ENCODE measurements at regions not wholly inside any gene's neighbourhood (a gene's known extent, or its start where the extent isn't known, plus 50 kb on each side); places are given as distances from the start of the nearest gene placed in this dataset.

DNA sequence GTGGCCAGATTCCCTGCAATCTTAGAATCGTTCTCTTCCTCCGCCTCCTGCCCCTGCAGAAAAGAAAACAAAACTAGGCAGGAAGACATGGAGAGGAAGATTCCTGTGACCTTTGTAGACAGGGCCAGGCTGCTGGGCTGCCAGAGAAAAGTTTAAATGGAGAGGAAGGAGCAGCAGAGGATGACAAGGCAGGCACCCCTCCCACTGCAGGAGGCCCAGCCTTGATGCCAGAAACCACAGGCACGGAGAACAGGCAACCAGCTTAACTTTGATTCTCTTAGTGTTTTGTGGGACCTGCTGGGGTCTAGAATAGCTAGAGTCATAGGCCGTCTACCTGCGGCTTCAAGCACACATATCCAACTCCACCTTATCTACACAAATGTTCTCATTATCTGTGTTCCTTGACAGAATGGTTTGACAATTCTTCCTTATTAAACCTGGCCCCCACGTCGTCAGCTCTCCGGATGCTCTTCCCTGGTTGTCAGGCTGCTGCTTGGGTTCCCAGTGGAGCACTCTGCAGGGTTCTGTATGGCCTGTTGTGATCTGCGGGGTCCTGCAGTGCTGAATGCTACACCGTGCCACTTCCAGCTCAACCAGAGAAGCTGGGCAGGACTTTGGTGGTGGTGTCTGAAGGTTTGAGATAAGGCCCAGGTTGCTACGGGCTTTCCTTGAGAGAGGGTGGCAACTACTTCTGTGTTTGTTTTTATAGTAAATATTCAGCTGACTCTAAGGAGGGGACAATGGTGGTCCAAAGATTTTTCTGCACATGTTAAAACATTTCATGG lies 609.5 kb downstream of the AACS start:
- no peak for DNase-seq (ENCODE audit: unreplicated experiment)

DNA sequence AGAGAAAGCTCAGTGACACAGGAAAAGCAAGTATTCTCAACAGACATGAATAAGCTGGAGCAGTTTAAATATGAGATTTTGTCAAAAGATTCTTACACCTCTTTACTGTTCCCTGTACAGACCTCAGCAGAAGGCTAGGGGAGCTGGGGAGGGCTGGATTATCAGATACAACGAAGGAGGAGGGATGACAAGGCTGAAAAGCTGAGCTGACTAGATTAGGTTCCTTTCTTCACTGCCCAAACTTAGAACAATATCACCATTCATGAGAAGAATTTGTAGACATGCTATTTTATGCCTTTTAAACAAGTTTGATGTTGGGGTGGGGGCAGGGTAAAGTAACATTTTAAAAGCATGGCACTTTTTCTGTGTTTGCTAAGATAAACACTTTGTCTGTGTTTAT lies 611.1 kb downstream of the AACS start:
- ChIA-PET POLR2A (interaction anchor here (1.5 kb wide), 1 partner anchor 9 kb away, joined by 4 read pairs; no protein-coding TSS in a partner anchor), CTCF (no interaction called here)
- H3K4me1 Mint-ChIP-seq (ENCODE audit: insufficient read depth, unreplicated experiment): no peaks in the 10 kb centered on the region
- no peaks in the 10 kb centered on the region for H3K9me3 Mint-ChIP-seq (ENCODE audit: unreplicated experiment)
- no peak overlapping the region for H3K4me3 Mint-ChIP-seq (ENCODE audit: unreplicated experiment)
- intact Hi-C loops (cut with micrococcal nuclease): loop anchor here (1.0 kb wide), 1 partner anchor 24 kb away; no protein-coding TSS in a partner anchor
- DNase-seq (ENCODE audit: unreplicated experiment): no peak
- BruUV-seq (replicated peaks): no TSS peak
- TF ChIP-seq, protein P1, sequence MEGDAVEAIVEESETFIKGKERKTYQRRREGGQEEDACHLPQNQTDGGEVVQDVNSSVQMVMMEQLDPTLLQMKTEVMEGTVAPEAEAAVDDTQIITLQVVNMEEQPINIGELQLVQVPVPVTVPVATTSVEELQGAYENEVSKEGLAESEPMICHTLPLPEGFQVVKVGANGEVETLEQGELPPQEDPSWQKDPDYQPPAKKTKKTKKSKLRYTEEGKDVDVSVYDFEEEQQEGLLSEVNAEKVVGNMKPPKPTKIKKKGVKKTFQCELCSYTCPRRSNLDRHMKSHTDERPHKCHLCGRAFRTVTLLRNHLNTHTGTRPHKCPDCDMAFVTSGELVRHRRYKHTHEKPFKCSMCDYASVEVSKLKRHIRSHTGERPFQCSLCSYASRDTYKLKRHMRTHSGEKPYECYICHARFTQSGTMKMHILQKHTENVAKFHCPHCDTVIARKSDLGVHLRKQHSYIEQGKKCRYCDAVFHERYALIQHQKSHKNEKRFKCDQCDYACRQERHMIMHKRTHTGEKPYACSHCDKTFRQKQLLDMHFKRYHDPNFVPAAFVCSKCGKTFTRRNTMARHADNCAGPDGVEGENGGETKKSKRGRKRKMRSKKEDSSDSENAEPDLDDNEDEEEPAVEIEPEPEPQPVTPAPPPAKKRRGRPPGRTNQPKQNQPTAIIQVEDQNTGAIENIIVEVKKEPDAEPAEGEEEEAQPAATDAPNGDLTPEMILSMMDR (IDR thresholded peaks at IDR 0.05; ENCODE audit: unreplicated experiment): no peak
- no peaks in the 10 kb centered on the region for H3K27me3 Mint-ChIP-seq (ENCODE audit: insufficient read depth, unreplicated experiment)
- H3K27ac Mint-ChIP-seq (ENCODE audit: low read depth, unreplicated experiment): no peak overlapping the region
- no peaks in the 10 kb centered on the region for H3K36me3 Mint-ChIP-seq (ENCODE audit: insufficient read depth, unreplicated experiment)

More for the DNA sequence above, 609.5 kb downstream of the AACS start:
- no peaks in the 10 kb centered on the region for H3K4me1 Mint-ChIP-seq (ENCODE audit: insufficient read depth, unreplicated experiment)
- H3K27me3 Mint-ChIP-seq (ENCODE audit: insufficient read depth, unreplicated experiment): no peaks in the 10 kb centered on the region
- H3K9me3 Mint-ChIP-seq (ENCODE audit: unreplicated experiment): peaks cover 4% of the 10 kb centered on the region
- intact Hi-C loops (cut with micrococcal nuclease): no loop called here
- TF ChIP-seq, protein P1 (IDR thresholded peaks at IDR 0.05; ENCODE audit: unreplicated experiment): no peak
- no peak overlapping the region for H3K27ac Mint-ChIP-seq (ENCODE audit: low read depth, unreplicated experiment)
- BruUV-seq (replicated peaks): no TSS peak
- no peaks in the 10 kb centered on the region for H3K36me3 Mint-ChIP-seq (ENCODE audit: insufficient read depth, unreplicated experiment)
- ChIA-PET CTCF (interaction anchor here (0.5 kb wide), 1 partner anchor 620 kb away, joined by 3 read pairs; no protein-coding TSS in a partner anchor), POLR2A (no interaction called here)
- H3K4me3 Mint-ChIP-seq (ENCODE audit: unreplicated experiment): no peak overlapping the region

DNA sequence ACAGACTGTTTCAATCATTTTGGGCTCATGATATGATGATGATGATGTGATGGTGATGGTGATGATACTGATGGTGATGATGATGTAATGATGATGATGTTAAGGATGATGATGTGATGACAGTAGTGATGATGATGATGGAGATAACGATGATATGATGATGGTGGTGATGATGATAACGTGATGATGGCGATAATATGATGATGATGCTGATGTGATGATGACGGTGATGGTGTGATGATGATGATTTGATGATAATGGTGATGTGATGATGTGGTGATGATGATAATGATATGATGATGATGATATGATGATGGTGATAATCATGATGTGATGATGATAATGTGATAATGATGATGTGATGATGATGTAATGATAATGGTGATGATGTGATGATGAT lies 612.6 kb downstream of the AACS start:
- no peak for DNase-seq (ENCODE audit: unreplicated experiment)
- TF ChIP-seq, protein P1 (IDR thresholded peaks at IDR 0.05; ENCODE audit: unreplicated experiment): no peak
- intact Hi-C loops (cut with micrococcal nuclease): no loop called here
- H3K4me3 Mint-ChIP-seq (ENCODE audit: unreplicated experiment): no peak overlapping the region
- no peaks in the 10 kb centered on the region for H3K36me3 Mint-ChIP-seq (ENCODE audit: insufficient read depth, unreplicated experiment)
- no peaks in the 10 kb centered on the region for H3K27me3 Mint-ChIP-seq (ENCODE audit: insufficient read depth, unreplicated experiment)
- no peaks in the 10 kb centered on the region for H3K9me3 Mint-ChIP-seq (ENCODE audit: unreplicated experiment)
- H3K4me1 Mint-ChIP-seq (ENCODE audit: insufficient read depth, unreplicated experiment): no peaks in the 10 kb centered on the region
- ChIA-PET CTCF (no interaction called here), POLR2A (no interaction called here)
- BruUV-seq (replicated peaks): no TSS peak
- no peak overlapping the region for H3K27ac Mint-ChIP-seq (ENCODE audit: low read depth, unreplicated experiment)

DNA sequence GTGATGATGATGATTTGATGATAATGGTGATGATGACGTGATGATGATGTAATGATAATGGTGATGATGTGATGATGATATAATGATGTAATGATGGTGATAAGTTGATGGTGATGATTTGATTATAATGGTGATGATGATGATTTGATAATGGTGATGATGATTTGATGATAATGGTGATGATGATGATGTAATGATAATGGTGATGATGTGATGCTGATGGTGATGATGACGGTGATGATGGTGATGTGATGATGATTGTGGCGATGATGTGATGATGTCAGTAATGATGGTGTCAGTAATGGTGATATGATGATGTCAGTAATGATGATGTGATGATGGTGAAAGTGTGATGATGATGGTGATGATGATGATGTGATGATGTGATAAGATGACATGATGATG lies 613.4 kb downstream of the AACS start:
- CTCF ChIA-PET: interaction anchor here (0.6 kb wide), 1 partner anchor 364 kb away, joined by 3 read pairs; no protein-coding TSS in a partner anchor

More for the DNA sequence above, 613.4 kb downstream of the AACS start:
- no peak for DNase-seq (ENCODE audit: unreplicated experiment)
- Mint-ChIP-seq H3K9me3 (ENCODE audit: unreplicated experiment) (no peaks in the 10 kb centered on the region), H3K4me1 (ENCODE audit: insufficient read depth, unreplicated experiment) (no peaks in the 10 kb centered on the region), H3K27me3 (ENCODE audit: insufficient read depth, unreplicated experiment) (no peaks in the 10 kb centered on the region), H3K27ac (ENCODE audit: low read depth, unreplicated experiment) (no peak overlapping the region), H3K4me3 (ENCODE audit: unreplicated experiment) (no peak overlapping the region), H3K36me3 (ENCODE audit: insufficient read depth, unreplicated experiment) (no peaks in the 10 kb centered on the region)
- no TSS peak for BruUV-seq (replicated peaks)
- POLR2A ChIA-PET: no interaction called here
- TF ChIP-seq, protein P1 (IDR thresholded peaks at IDR 0.05; ENCODE audit: unreplicated experiment): no peak
- intact Hi-C loops (cut with micrococcal nuclease): no loop called here
